ENCODE measurements at regions not wholly inside any gene's neighbourhood (a gene's known extent, or its start where the extent isn't known, plus 50 kb on each side); places are given as distances from the start of the nearest gene placed in this dataset.

- H3K4me3 Mint-ChIP-seq (ENCODE audit: low read depth): no peak overlapping the region
- H3K9me3 Mint-ChIP-seq (ENCODE audit: low read depth): no peaks in the 10 kb centered on the region
- no peak for DNase-seq (ENCODE audit: low spot score, unreplicated experiment)
- H3K4me1 Mint-ChIP-seq (ENCODE audit: low read depth): peaks cover 27% of the 10 kb centered on the region
- H3K36me3 Mint-ChIP-seq (ENCODE audit: insufficient read depth): no peaks in the 10 kb centered on the region
- H3K27me3 Mint-ChIP-seq: no peaks in the 10 kb centered on the region
- H3K27ac Mint-ChIP-seq: no peak overlapping the region
- no peak for TF ChIP-seq CTCF (IDR thresholded peaks at IDR 0.05; ENCODE audit: unreplicated experiment)
Observed at GRCh38 chr12:88417531-88417930, 162.7 kb downstream of the KITLG start.

- Mint-ChIP-seq H3K4me3 (ENCODE audit: low read depth) (no peak overlapping the region), H3K27me3 (no peaks in the 10 kb centered on the region), H3K27ac (no peak overlapping the region), H3K9me3 (ENCODE audit: low read depth) (no peaks in the 10 kb centered on the region), H3K36me3 (ENCODE audit: insufficient read depth) (no peaks in the 10 kb centered on the region), H3K4me1 (ENCODE audit: low read depth) (peaks cover 20% of the 10 kb centered on the region)
- no peak for TF ChIP-seq CTCF (IDR thresholded peaks at IDR 0.05; ENCODE audit: unreplicated experiment)
- DNase-seq (ENCODE audit: low spot score, unreplicated experiment): no peak
Observed at GRCh38 chr12:88418856-88419497, 161.3 kb downstream of the KITLG start.

- H3K9me3 Mint-ChIP-seq (ENCODE audit: low read depth): no peaks in the 10 kb centered on the region
- no peak overlapping the region for H3K27ac Mint-ChIP-seq
- no peak for TF ChIP-seq CTCF (IDR thresholded peaks at IDR 0.05; ENCODE audit: unreplicated experiment)
- H3K36me3 Mint-ChIP-seq (ENCODE audit: insufficient read depth): no peaks in the 10 kb centered on the region
- no peak for DNase-seq (ENCODE audit: low spot score, unreplicated experiment)
- H3K4me3 Mint-ChIP-seq (ENCODE audit: low read depth): no peak overlapping the region
- peaks cover 16% of the 10 kb centered on the region for H3K4me1 Mint-ChIP-seq (ENCODE audit: low read depth)
- H3K27me3 Mint-ChIP-seq: no peaks in the 10 kb centered on the region
Observed at GRCh38 chr12:88419794-88420193, 160.5 kb downstream of the KITLG start.

- no peaks in the 10 kb centered on the region for H3K9me3 Mint-ChIP-seq (ENCODE audit: low read depth)
- no peak overlapping the region for H3K27ac Mint-ChIP-seq
- H3K4me1 Mint-ChIP-seq (ENCODE audit: low read depth): peaks cover 20% of the 10 kb centered on the region
- no peaks in the 10 kb centered on the region for H3K36me3 Mint-ChIP-seq (ENCODE audit: insufficient read depth)
- H3K4me3 Mint-ChIP-seq (ENCODE audit: low read depth): no peak overlapping the region
- no peak for TF ChIP-seq CTCF (IDR thresholded peaks at IDR 0.05; ENCODE audit: unreplicated experiment)
- H3K27me3 Mint-ChIP-seq: no peaks in the 10 kb centered on the region
- no peak for DNase-seq (ENCODE audit: low spot score, unreplicated experiment)
Observed at GRCh38 chr12:88420457-88420856, 159.8 kb downstream of the KITLG start.

- Mint-ChIP-seq H3K27ac (no peak overlapping the region), H3K36me3 (ENCODE audit: insufficient read depth) (peaks cover 7% of the 10 kb centered on the region), H3K9me3 (ENCODE audit: low read depth) (peaks cover 12% of the 10 kb centered on the region), H3K27me3 (no peaks in the 10 kb centered on the region), H3K4me1 (ENCODE audit: low read depth) (peaks cover 9% of the 10 kb centered on the region), H3K4me3 (ENCODE audit: low read depth) (no peak overlapping the region)
- no peak for DNase-seq (ENCODE audit: low spot score, unreplicated experiment)
- no peak for TF ChIP-seq CTCF (IDR thresholded peaks at IDR 0.05; ENCODE audit: unreplicated experiment)
Observed at GRCh38 chr12:88424791-88425730, 155.2 kb downstream of the KITLG start.
